ENCODE measurements at regions not wholly inside any gene's neighbourhood (a gene's known extent, or its start where the extent isn't known, plus 50 kb on each side); places are given as distances from the start of the nearest gene placed in this dataset.

- no peak for DNase-seq
- in situ Hi-C loops (cut with MboI; ENCODE audit: low pct_unique_long_range_greater_than_20kb, low sequenced_read_pairs) = no loop called here
These were observed 344.8 kb downstream of the RPRM start for GRCh38 chr2:153133716-153134115.

- in situ Hi-C loops (cut with MboI; ENCODE audit: low pct_unique_long_range_greater_than_20kb, low sequenced_read_pairs) = no loop called here
- no peak for DNase-seq
These were observed 346.1 kb downstream of the RPRM start for GRCh38 chr2:153132418-153132817.

GRCh38 chr2:153115141-153115540 is 363.4 kb downstream of the RPRM start:
- in situ Hi-C loops (cut with MboI; ENCODE audit: low pct_unique_long_range_greater_than_20kb, low sequenced_read_pairs) = no loop called here

GRCh38 chr2:153110486-153110885 is 368.1 kb downstream of the RPRM start:
- no peak for DNase-seq
- in situ Hi-C loops (cut with MboI; ENCODE audit: low pct_unique_long_range_greater_than_20kb, low sequenced_read_pairs) = no loop called here

More at GRCh38 chr2:153115141-153115540, 363.4 kb downstream of the RPRM start:
- DNase-seq = no peak

GRCh38 chr2:153109793-153110192 is 368.8 kb downstream of the RPRM start:
- DNase-seq = no peak
- in situ Hi-C loops (cut with MboI; ENCODE audit: low pct_unique_long_range_greater_than_20kb, low sequenced_read_pairs) = no loop called here

- in situ Hi-C loops (cut with MboI; ENCODE audit: low pct_unique_long_range_greater_than_20kb, low sequenced_read_pairs) = no loop called here
- DNase-seq = no peak
These were observed 371.6 kb downstream of the RPRM start for GRCh38 chr2:153106802-153107477.

- in situ Hi-C loops (cut with MboI; ENCODE audit: low pct_unique_long_range_greater_than_20kb, low sequenced_read_pairs) = no loop called here
- no peak for DNase-seq
These were observed 372.6 kb downstream of the RPRM start for GRCh38 chr2:153105829-153106578.

GRCh38 chr2:153101187-153101586 is 377.4 kb downstream of the RPRM start:
- DNase-seq = no peak
- in situ Hi-C loops (cut with MboI; ENCODE audit: low pct_unique_long_range_greater_than_20kb, low sequenced_read_pairs) = no loop called here

- DNase-seq = no peak
- in situ Hi-C loops (cut with MboI; ENCODE audit: low pct_unique_long_range_greater_than_20kb, low sequenced_read_pairs) = no loop called here
These were observed 378.4 kb downstream of the RPRM start for GRCh38 chr2:153100151-153100550.

- in situ Hi-C loops (cut with MboI; ENCODE audit: low pct_unique_long_range_greater_than_20kb, low sequenced_read_pairs) = no loop called here
These were observed 379.7 kb downstream of the ARL6IP6 start for GRCh38 chr2:153098073-153098472.

GRCh38 chr2:153096272-153096671 is 377.9 kb downstream of the ARL6IP6 start:
- in situ Hi-C loops (cut with MboI; ENCODE audit: low pct_unique_long_range_greater_than_20kb, low sequenced_read_pairs) = no loop called here
- no peak for DNase-seq

More at GRCh38 chr2:153098073-153098472, 379.7 kb downstream of the ARL6IP6 start:
- no peak for DNase-seq

GRCh38 chr2:153091344-153091743 is 372.9 kb downstream of the ARL6IP6 start:
- in situ Hi-C loops (cut with MboI; ENCODE audit: low pct_unique_long_range_greater_than_20kb, low sequenced_read_pairs) = no loop called here
- no peak for DNase-seq

GRCh38 chr2:153079315-153079714 is 360.9 kb downstream of the ARL6IP6 start:
- in situ Hi-C loops (cut with MboI; ENCODE audit: low pct_unique_long_range_greater_than_20kb, low sequenced_read_pairs) = no loop called here
- no peak for DNase-seq

- DNase-seq = no peak
- in situ Hi-C loops (cut with MboI; ENCODE audit: low pct_unique_long_range_greater_than_20kb, low sequenced_read_pairs) = no loop called here
These were observed 358.9 kb downstream of the ARL6IP6 start for GRCh38 chr2:153077311-153077710.

- no peak for DNase-seq
- in situ Hi-C loops (cut with MboI; ENCODE audit: low pct_unique_long_range_greater_than_20kb, low sequenced_read_pairs) = no loop called here
These were observed 355.8 kb downstream of the ARL6IP6 start for GRCh38 chr2:153074207-153074606.

- in situ Hi-C loops (cut with MboI; ENCODE audit: low pct_unique_long_range_greater_than_20kb, low sequenced_read_pairs) = no loop called here
These were observed 354.4 kb downstream of the ARL6IP6 start for GRCh38 chr2:153072813-153073212.

GRCh38 chr2:153072077-153072476 is 353.7 kb downstream of the ARL6IP6 start:
- in situ Hi-C loops (cut with MboI; ENCODE audit: low pct_unique_long_range_greater_than_20kb, low sequenced_read_pairs) = no loop called here
- no peak for DNase-seq

More at GRCh38 chr2:153072813-153073212, 354.4 kb downstream of the ARL6IP6 start:
- no peak for DNase-seq

- no peak for DNase-seq
These were observed 352.7 kb downstream of the ARL6IP6 start for GRCh38 chr2:153071090-153071489.

GRCh38 chr2:153068915-153069314 is 350.5 kb downstream of the ARL6IP6 start:
- DNase-seq = no peak

More at GRCh38 chr2:153071090-153071489, 352.7 kb downstream of the ARL6IP6 start:
- in situ Hi-C loops (cut with MboI; ENCODE audit: low pct_unique_long_range_greater_than_20kb, low sequenced_read_pairs) = no loop called here

GRCh38 chr2:153068052-153068451 is 349.6 kb downstream of the ARL6IP6 start:
- in situ Hi-C loops (cut with MboI; ENCODE audit: low pct_unique_long_range_greater_than_20kb, low sequenced_read_pairs) = no loop called here
- DNase-seq = no peak

More at GRCh38 chr2:153068915-153069314, 350.5 kb downstream of the ARL6IP6 start:
- in situ Hi-C loops (cut with MboI; ENCODE audit: low pct_unique_long_range_greater_than_20kb, low sequenced_read_pairs) = no loop called here

Measured in KBM-7 (cell line).